ENCODE measurements at regions not wholly inside any gene's neighbourhood (a gene's known extent, or its start where the extent isn't known, plus 50 kb on each side); places are given as distances from the start of the nearest gene placed in this dataset.

DNA sequence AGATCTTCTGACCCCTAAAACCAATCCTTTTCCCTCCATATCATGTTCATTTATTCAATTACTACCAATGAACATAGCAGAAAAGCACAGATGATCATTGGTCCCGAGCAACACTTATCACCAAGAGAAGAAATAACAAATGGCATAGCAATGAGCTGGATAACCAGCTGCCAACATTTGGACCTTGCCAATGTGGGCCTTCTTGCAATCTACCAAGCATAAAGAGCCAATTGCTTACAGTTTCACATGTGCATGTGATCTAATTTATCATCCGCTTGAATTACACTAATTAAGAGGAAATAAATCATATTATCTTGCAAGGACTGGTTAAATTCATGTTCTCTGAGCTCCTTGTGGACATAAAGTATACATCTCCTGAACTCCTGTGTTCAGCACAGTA, 134.8 kb upstream of the HMGA2 start:
- TF ChIP-seq CTCF (IDR thresholded peaks at IDR 0.05; ENCODE audit: insufficient read depth, low read length) (no peak), POLR2AphosphoS5 (IDR thresholded peaks at IDR 0.05; ENCODE audit: low read depth) (no peak)
- TF ChIP-seq, protein P1, sequence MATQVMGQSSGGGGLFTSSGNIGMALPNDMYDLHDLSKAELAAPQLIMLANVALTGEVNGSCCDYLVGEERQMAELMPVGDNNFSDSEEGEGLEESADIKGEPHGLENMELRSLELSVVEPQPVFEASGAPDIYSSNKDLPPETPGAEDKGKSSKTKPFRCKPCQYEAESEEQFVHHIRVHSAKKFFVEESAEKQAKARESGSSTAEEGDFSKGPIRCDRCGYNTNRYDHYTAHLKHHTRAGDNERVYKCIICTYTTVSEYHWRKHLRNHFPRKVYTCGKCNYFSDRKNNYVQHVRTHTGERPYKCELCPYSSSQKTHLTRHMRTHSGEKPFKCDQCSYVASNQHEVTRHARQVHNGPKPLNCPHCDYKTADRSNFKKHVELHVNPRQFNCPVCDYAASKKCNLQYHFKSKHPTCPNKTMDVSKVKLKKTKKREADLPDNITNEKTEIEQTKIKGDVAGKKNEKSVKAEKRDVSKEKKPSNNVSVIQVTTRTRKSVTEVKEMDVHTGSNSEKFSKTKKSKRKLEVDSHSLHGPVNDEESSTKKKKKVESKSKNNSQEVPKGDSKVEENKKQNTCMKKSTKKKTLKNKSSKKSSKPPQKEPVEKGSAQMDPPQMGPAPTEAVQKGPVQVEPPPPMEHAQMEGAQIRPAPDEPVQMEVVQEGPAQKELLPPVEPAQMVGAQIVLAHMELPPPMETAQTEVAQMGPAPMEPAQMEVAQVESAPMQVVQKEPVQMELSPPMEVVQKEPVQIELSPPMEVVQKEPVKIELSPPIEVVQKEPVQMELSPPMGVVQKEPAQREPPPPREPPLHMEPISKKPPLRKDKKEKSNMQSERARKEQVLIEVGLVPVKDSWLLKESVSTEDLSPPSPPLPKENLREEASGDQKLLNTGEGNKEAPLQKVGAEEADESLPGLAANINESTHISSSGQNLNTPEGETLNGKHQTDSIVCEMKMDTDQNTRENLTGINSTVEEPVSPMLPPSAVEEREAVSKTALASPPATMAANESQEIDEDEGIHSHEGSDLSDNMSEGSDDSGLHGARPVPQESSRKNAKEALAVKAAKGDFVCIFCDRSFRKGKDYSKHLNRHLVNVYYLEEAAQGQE (IDR thresholded peaks at IDR 0.05; ENCODE audit: insufficient replicate concordance, low read depth): no peak

All from HL-60 (cell line).